ENCODE measurements at regions not wholly inside any gene's neighbourhood (a gene's known extent, or its start where the extent isn't known, plus 50 kb on each side); places are given as distances from the start of the nearest gene placed in this dataset.

DNA sequence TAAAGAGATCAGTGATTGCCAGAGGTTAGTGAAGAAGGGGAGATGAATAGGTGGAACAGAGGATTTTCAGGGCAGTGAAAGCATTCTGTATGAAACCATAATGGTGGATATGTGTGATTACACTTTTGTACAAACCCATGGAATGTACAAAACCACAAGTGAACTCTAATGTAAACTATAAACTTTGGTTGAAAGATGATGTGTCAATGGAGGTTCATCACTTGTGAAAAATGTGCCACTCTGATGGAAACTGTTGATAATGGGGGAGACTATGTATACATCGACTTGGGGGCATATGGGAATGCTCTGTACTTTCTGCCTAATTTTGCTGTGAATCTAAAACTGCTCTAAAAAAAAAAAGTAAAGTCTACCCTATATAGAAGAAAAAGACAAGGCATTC, 68.7 kb upstream of the ARHGEF3 start:
- H3K4me1 ChIP-seq (ENCODE audit: insufficient read depth): peaks cover 7% of the 10 kb centered on the region; the same call in 1 of the 2 replicates
- no peaks in the 10 kb centered on the region for H3K9me3 ChIP-seq (ENCODE audit: low read depth)
- H3F3A ChIP-seq (ENCODE audit: insufficient read depth): no peaks in the 10 kb centered on the region
- no peak overlapping the region for H3K27ac ChIP-seq
- DNase-seq: peak; percentile 21
- TF ChIP-seq EZH2phosphoT487 (IDR thresholded peaks at IDR 0.05; ENCODE audit: insufficient read depth, low read depth) (no peak), EZH2 (IDR thresholded peaks at IDR 0.05; ENCODE audit: insufficient read depth, poor library complexity, severe bottlenecking) (no peak)
- H3K27me3 ChIP-seq (replicated peaks; ENCODE audit: insufficient read depth): peaks cover 3% of the 10 kb centered on the region; the same call in 1 of the 2 replicates
- WGBS, 2 experiments (ENCODE audit: low coverage in 1 of 2, low lambda C conversion rate in 2 of 2, missing lambda C conversion rate in 2 of 2): 38 to 60% methylated on average over 1 of the region's 1 CpG
- in situ Hi-C loops (cut with MboI): no loop called here
- H3K4me3 ChIP-seq: no peak overlapping the region
- H2AFZ ChIP-seq: no peak overlapping the region
- H3K9ac ChIP-seq: no peak overlapping the region
- H3K9me2 ChIP-seq (ENCODE audit: insufficient read depth): no peaks in the 10 kb centered on the region
- no peak overlapping the region for H3K4me2 ChIP-seq (ENCODE audit: unreplicated experiment)
- H3K79me2 ChIP-seq (ENCODE audit: insufficient read depth): no peaks in the 10 kb centered on the region
- H3K36me3 ChIP-seq (ENCODE audit: low read depth): no peaks in the 10 kb centered on the region
- no peaks in the 10 kb centered on the region for H4K20me1 ChIP-seq (ENCODE audit: insufficient read depth)

DNA sequence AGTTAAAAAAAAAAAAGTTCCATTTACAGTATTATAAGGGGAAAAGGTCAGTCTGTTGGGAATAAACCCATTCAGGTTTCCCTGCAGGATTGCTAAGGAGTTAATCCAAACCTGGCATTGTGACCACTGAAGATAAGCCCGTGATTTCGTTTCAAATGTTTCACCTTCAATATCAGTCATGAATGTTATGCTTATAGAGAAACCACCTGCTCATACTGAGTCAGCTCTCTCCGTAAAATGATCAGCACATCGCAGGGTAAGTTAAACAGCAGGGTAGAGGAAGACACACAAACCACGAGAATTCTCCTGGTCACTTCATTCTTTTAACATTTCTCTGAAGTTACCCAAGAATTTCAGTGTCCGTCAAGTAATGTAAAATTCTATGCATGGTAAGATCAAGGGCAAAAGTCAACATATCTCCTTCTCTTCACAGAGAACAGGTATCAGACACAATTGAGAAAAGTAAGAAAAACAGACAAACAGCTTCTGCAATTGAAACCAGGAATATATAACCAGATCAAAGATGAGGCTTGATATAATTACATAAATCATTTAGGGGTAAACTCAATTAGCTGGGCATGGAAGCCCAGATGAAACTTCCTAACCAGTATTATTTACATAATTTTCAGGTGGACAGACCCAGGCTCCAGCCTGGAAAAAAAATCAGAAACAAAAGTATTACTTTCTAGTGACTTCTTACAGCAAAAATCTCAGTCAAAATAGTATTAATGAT, 67.6 kb upstream of the ARHGEF3 start:
- Histone ChIP-seq H3K79me2 (ENCODE audit: insufficient read depth) (no peaks in the 10 kb centered on the region), H3K4me2 (ENCODE audit: unreplicated experiment) (no peak overlapping the region), H3K27me3 (replicated peaks; ENCODE audit: insufficient read depth) (peaks cover 3% of the 10 kb centered on the region; the same call in 1 of the 2 replicates), H3K27ac (no peak overlapping the region), H3K4me1 (ENCODE audit: insufficient read depth) (peaks cover 7% of the 10 kb centered on the region; the same call in 1 of the 2 replicates), H3K9me2 (ENCODE audit: insufficient read depth) (no peaks in the 10 kb centered on the region), H3K9ac (no peak overlapping the region), H2AFZ (no peak overlapping the region), H4K20me1 (ENCODE audit: insufficient read depth) (no peaks in the 10 kb centered on the region), H3K9me3 (ENCODE audit: low read depth) (no peaks in the 10 kb centered on the region), H3K36me3 (ENCODE audit: low read depth) (no peaks in the 10 kb centered on the region), H3K4me3 (no peak overlapping the region), H3F3A (ENCODE audit: insufficient read depth) (no peaks in the 10 kb centered on the region)
- 95 to 96% methylated on average over 6 of the region's 6 CpGs for WGBS, 2 experiments (ENCODE audit: low coverage in 1 of 2, low lambda C conversion rate in 2 of 2, missing lambda C conversion rate in 2 of 2)
- in situ Hi-C loops (cut with MboI): no loop called here
- DNase-seq: no peak
- TF ChIP-seq EZH2phosphoT487 (IDR thresholded peaks at IDR 0.05; ENCODE audit: insufficient read depth, low read depth): no peak
- TF ChIP-seq EZH2 (IDR thresholded peaks at IDR 0.05; ENCODE audit: insufficient read depth, poor library complexity, severe bottlenecking): no peak

DNA sequence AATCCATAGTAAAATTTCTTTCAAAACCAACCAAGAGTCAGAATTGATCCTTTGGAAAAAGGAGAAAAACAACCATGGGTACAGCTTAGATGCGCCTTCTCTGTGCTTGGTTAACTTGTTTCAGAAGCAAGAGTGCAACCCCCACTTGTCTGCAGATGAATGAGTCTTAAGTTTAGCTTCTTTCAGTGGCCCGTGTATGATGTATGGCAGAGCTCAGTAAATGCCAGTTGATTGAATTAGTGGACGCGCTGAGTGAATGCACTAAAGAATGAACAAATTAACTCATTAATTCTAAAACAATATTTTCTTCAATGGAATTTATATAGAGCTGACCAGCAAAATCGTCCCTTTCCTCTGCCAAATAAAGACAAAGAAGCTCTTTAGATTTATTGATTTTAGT, 67.0 kb upstream of the ARHGEF3 start:
- H2AFZ ChIP-seq: no peak overlapping the region
- no peak overlapping the region for H3K4me2 ChIP-seq (ENCODE audit: unreplicated experiment)
- no peak overlapping the region for H3K4me3 ChIP-seq
- peaks cover 7% of the 10 kb centered on the region; the same call in 1 of the 2 replicates for H3K4me1 ChIP-seq (ENCODE audit: insufficient read depth)
- no peaks in the 10 kb centered on the region for H3K9me2 ChIP-seq (ENCODE audit: insufficient read depth)
- H4K20me1 ChIP-seq (ENCODE audit: insufficient read depth): no peaks in the 10 kb centered on the region
- no peak overlapping the region for H3K9ac ChIP-seq
- peaks cover 3% of the 10 kb centered on the region; the same call in 1 of the 2 replicates for H3K27me3 ChIP-seq (replicated peaks; ENCODE audit: insufficient read depth)
- in situ Hi-C loops (cut with MboI): no loop called here
- TF ChIP-seq EZH2phosphoT487 (IDR thresholded peaks at IDR 0.05; ENCODE audit: insufficient read depth, low read depth) (no peak), EZH2 (IDR thresholded peaks at IDR 0.05; ENCODE audit: insufficient read depth, poor library complexity, severe bottlenecking) (no peak)
- DNase-seq: no peak
- no peak overlapping the region for H3K27ac ChIP-seq
- 89 to 90% methylated on average over 5 of the region's 5 CpGs for WGBS, 2 experiments (ENCODE audit: low coverage in 1 of 2, low lambda C conversion rate in 2 of 2, missing lambda C conversion rate in 2 of 2)
- H3K9me3 ChIP-seq (ENCODE audit: low read depth): no peaks in the 10 kb centered on the region
- no peaks in the 10 kb centered on the region for H3F3A ChIP-seq (ENCODE audit: insufficient read depth)
- no peaks in the 10 kb centered on the region for H3K79me2 ChIP-seq (ENCODE audit: insufficient read depth)
- H3K36me3 ChIP-seq (ENCODE audit: low read depth): no peaks in the 10 kb centered on the region

DNA sequence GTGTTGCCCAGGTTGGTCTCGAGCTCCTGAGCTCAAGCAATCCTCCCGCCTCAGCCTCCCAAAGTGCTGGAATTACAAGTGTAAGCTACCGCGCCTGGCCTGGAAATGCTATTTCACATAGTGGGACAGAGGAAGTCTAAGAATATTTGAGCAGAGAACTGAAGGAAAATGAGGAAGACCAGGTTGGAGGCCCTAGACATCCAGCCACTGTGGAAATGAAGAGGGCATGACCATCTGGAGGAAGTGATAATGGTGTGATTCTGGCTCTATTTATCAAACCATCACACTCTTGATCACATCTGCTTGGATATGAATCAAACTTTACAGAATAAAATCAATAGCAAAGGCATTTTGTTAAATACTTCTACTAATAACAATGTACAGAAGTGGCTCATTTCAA, 65.9 kb upstream of the ARHGEF3 start:
- Histone ChIP-seq H3K9me2 (ENCODE audit: insufficient read depth) (no peaks in the 10 kb centered on the region), H3K4me2 (ENCODE audit: unreplicated experiment) (no peak overlapping the region), H3K4me1 (ENCODE audit: insufficient read depth) (peaks cover 11% of the 10 kb centered on the region), H4K20me1 (ENCODE audit: insufficient read depth) (no peaks in the 10 kb centered on the region), H3K9me3 (ENCODE audit: low read depth) (no peaks in the 10 kb centered on the region), H3K79me2 (ENCODE audit: insufficient read depth) (no peaks in the 10 kb centered on the region), H3F3A (ENCODE audit: insufficient read depth) (no peaks in the 10 kb centered on the region), H3K9ac (no peak overlapping the region), H3K27ac (no peak overlapping the region), H2AFZ (no peak overlapping the region), H3K27me3 (replicated peaks; ENCODE audit: insufficient read depth) (peaks cover 3% of the 10 kb centered on the region; the same call in 1 of the 2 replicates), H3K36me3 (ENCODE audit: low read depth) (no peaks in the 10 kb centered on the region), H3K4me3 (no peak overlapping the region)
- WGBS, 2 experiments (ENCODE audit: low coverage in 1 of 2, low lambda C conversion rate in 2 of 2, missing lambda C conversion rate in 2 of 2): 95 to 99% methylated on average over 4 of the region's 4 CpGs
- in situ Hi-C loops (cut with MboI): no loop called here
- TF ChIP-seq EZH2phosphoT487 (IDR thresholded peaks at IDR 0.05; ENCODE audit: insufficient read depth, low read depth) (no peak), EZH2 (IDR thresholded peaks at IDR 0.05; ENCODE audit: insufficient read depth, poor library complexity, severe bottlenecking) (no peak)
- DNase-seq: no peak
